IMR-90 (cell line): ENCODE measurements at regions not wholly inside any gene's neighbourhood (a gene's known extent, or its start where the extent isn't known, plus 50 kb on each side); places are given as distances from the start of the nearest gene placed in this dataset.

Source experiments
- ATAC-seq: fragments of 200-7000 bp; cut with Tn5 transposase; 2 replicates; pipeline ENCODE4 v1.9.1; 2020; ENCODE audit warnings: low read depth, mild to moderate bottlenecking, moderate library complexity
- BruUV-seq: library from RNA; stranded (reverse); fragments of 400-500 nt; replicated peaks from 2 replicates; lab custom pipeline; 2021; lab: Mats Ljungman, UMichigan
- CTCF ChIA-PET: fragments of 300-600 bp; formaldehyde crosslinking; extraction: SDS; loops from one replicate; lab custom pipeline; 2021; ENCODE audit warnings: antibody characterized with exemption; lab: Yijun Ruan, JAX
- POLR2A ChIA-PET: fragments of 300-600 bp; sonication (Branson Sonifier 250); formaldehyde crosslinking; loops from one replicate; lab custom pipeline; 2022; ENCODE audit warnings: antibody characterized with exemption; ENCODE audit not compliant: unreplicated experiment; lab: Charles Lee
- DNase-seq: peaks from one replicate; pipeline ENCODE4 v3.0.0; 2013
- H2AFZ ChIP-seq: replicated peaks from 2 replicates; pipeline ENCODE3; 2013; ENCODE audit warnings: low read length, mild to moderate bottlenecking; ENCODE audit not compliant: poor library complexity
- H2AK5ac ChIP-seq: 2 replicates; pipeline ENCODE4 v1.6.1; 2013; ENCODE audit warnings: low read depth, low read length, inconsistent platforms
- H2AK9ac ChIP-seq: replicated peaks from 2 replicates; pipeline ENCODE3; 2013; ENCODE audit warnings: mild to moderate bottlenecking, low read depth, low read length, moderate library complexity; ENCODE audit not compliant: poor library complexity
- H2BK120ac ChIP-seq: 2 replicates; pipeline ENCODE4 v1.6.1; 2013; ENCODE audit warnings: low read depth, low read length, inconsistent platforms
- H2BK15ac ChIP-seq: 3 replicates; pipeline ENCODE4 v1.6.1; 2013; ENCODE audit warnings: low read depth, low read length, inconsistent platforms
- H2BK20ac ChIP-seq: 2 replicates; pipeline ENCODE4 v1.6.1; 2013; ENCODE audit warnings: low read depth, mild to moderate bottlenecking, inconsistent platforms, low read length, moderate library complexity
- H2BK5ac ChIP-seq: 2 replicates; pipeline ENCODE4 v1.6.1; 2013; ENCODE audit warnings: mild to moderate bottlenecking, low read depth, low read length, inconsistent platforms; ENCODE audit not compliant: poor library complexity, severe bottlenecking
- H3K14ac ChIP-seq: replicated peaks from 2 replicates; pipeline ENCODE4 v1.6.1; 2013; ENCODE audit warnings: low read depth, low read length, inconsistent platforms
- H3K18ac ChIP-seq: 2 replicates; pipeline ENCODE4 v1.6.1; 2013; ENCODE audit warnings: low read depth, low read length, control low read depth
- H3K23ac ChIP-seq: 2 replicates; pipeline ENCODE4 v1.6.1; 2013; ENCODE audit warnings: low read depth, low read length, inconsistent platforms
- H3K27ac ChIP-seq: 2 replicates; pipeline ENCODE4 v1.5.1; 2013; ENCODE audit warnings: mild to moderate bottlenecking, control low read depth, low read length; ENCODE audit not compliant: insufficient read depth
- H3K27me3 ChIP-seq: 2 replicates; pipeline ENCODE4 v1.6.1; 2013; ENCODE audit warnings: low read length; ENCODE audit not compliant: control insufficient read depth, insufficient read depth
- H3K36me3 ChIP-seq: 2 replicates; pipeline ENCODE4 v1.6.1; 2013; ENCODE audit warnings: low read length, mixed read lengths; ENCODE audit not compliant: control insufficient read depth, insufficient read depth
- H3K4ac ChIP-seq: 2 replicates; pipeline ENCODE4 v1.6.1; 2013; ENCODE audit warnings: low read depth, low read length, inconsistent platforms
- H3K4me1 ChIP-seq: 2 replicates; pipeline ENCODE4 v1.6.1; 2013; ENCODE audit warnings: low read length, mixed read lengths; ENCODE audit not compliant: control insufficient read depth, insufficient read depth
- H3K4me2 ChIP-seq: 2 replicates; pipeline ENCODE4 v1.6.1; 2013; ENCODE audit warnings: low read depth, mild to moderate bottlenecking, control low read depth, low read length, moderate library complexity
- H3K4me3 ChIP-seq: 2 replicates; pipeline ENCODE4 v1.5.1; 2013; ENCODE audit warnings: low read depth, mild to moderate bottlenecking, control low read depth, low read length, moderate library complexity; ENCODE audit not compliant: insufficient read depth
- H3K56ac ChIP-seq: 2 replicates; pipeline ENCODE4 v1.6.1; 2013; ENCODE audit warnings: low read length, inconsistent platforms; ENCODE audit not compliant: insufficient read depth; ENCODE audit errors: extremely low read depth
- H3K79me1 ChIP-seq, 2 experiments: 2 replicates each; pipeline ENCODE4 v1.6.1; 2013; ENCODE audit warnings: low read length in 2 of 2, inconsistent platforms in 1 of 2, low read depth in 1 of 2
- H3K9ac ChIP-seq: 2 replicates; pipeline ENCODE4 v1.6.1; 2013; ENCODE audit warnings: low read depth, low read length, control low read depth
- H3K9me1 ChIP-seq: 2 replicates; pipeline ENCODE4 v1.6.1; 2013; ENCODE audit warnings: low read length, inconsistent platforms; ENCODE audit not compliant: insufficient read depth
- H3K9me3 ChIP-seq: 2 replicates; pipeline ENCODE4 v1.6.1; 2013; ENCODE audit warnings: low read length; ENCODE audit not compliant: control insufficient read depth, insufficient read depth
- H4K20me1 ChIP-seq: 2 replicates; pipeline ENCODE4 v1.6.1; 2013; ENCODE audit warnings: low read length, inconsistent platforms; ENCODE audit not compliant: insufficient read depth
- H4K5ac ChIP-seq: 2 replicates; pipeline ENCODE4 v1.6.1; 2013; ENCODE audit warnings: mild to moderate bottlenecking, low read depth, low read length, control low read depth
- H4K8ac ChIP-seq, 2 experiments: 2 replicates each; pipeline ENCODE4 v1.6.1; 2013; ENCODE audit warnings: low read depth in 2 of 2, low read length in 2 of 2, control low read depth in 1 of 2, inconsistent platforms in 1 of 2
- H4K91ac ChIP-seq: 2 replicates; pipeline ENCODE4 v1.6.1; 2013; ENCODE audit warnings: low read depth, low read length, inconsistent platforms; ENCODE audit not compliant: insufficient read depth
- BHLHE40 ChIP-seq: fragments of 150-350 bp; IDR thresholded peaks from 2 replicates; pipeline ENCODE4 v1.6.1; 2016; ENCODE audit warnings: mild to moderate bottlenecking, low read depth, low read length
- FOS ChIP-seq: fragments of 150-350 bp; IDR thresholded peaks from 2 replicates; pipeline ENCODE4 v1.6.1; 2016; ENCODE audit warnings: low read depth, low read length
- MAFK ChIP-seq: IDR thresholded peaks from 2 replicates; pipeline ENCODE4 v1.6.1; 2012; ENCODE audit warnings: low read depth, low read length, improper control_type of control experiment
- MAZ ChIP-seq: IDR thresholded peaks from 2 replicates; pipeline ENCODE4 v1.6.1; 2012; ENCODE audit warnings: low read depth, mild to moderate bottlenecking, low read length, improper control_type of control experiment, moderate library complexity, borderline replicate concordance
- MXI1 ChIP-seq: IDR thresholded peaks from 2 replicates; pipeline ENCODE4 v1.6.1; 2012; ENCODE audit warnings: low read depth, mild to moderate bottlenecking, low read length, moderate library complexity, borderline replicate concordance
- POLR2A ChIP-seq: IDR thresholded peaks from 2 replicates; pipeline ENCODE4 v1.6.1; 2012; ENCODE audit warnings: mild to moderate bottlenecking, low read depth, low read length
- RCOR1 ChIP-seq: IDR thresholded peaks from 2 replicates; pipeline ENCODE4 v1.6.1; 2012; ENCODE audit warnings: mild to moderate bottlenecking, low read length, improper control_type of control experiment; ENCODE audit not compliant: insufficient replicate concordance
- WGBS, 2 experiments: methylation state at CpG; one replicate each; pipeline versions ENCODE4 v1.1.5 to v1.1.7; 2013; ENCODE audit warnings: missing lambda C conversion rate in 2 of 2; ENCODE audit not compliant: insufficient read length in 1 of 2; ENCODE audit errors: extremely low coverage in 2 of 2; 5-methylcytosine and 5-hydroxymethylcytosine counted together
- dilution Hi-C: fragments of 300-500 bp; cut with HindIII; formaldehyde crosslinking; loops from one replicate; pipeline ENCODE4 v1.14.3; 2018; ENCODE audit warnings: low sequenced_read_pairs; ENCODE audit not compliant: unreplicated experiment
- in situ Hi-C: fragments of 300-500 bp; cut with MboI; formaldehyde crosslinking; loops from 3 replicates; pipeline ENCODE4 v1.14.3; 2019; ENCODE audit warnings: low sequenced_read_pairs, inconsistent platforms, mixed read lengths
- intact Hi-C: fragments of 100-400 bp; cut with micrococcal nuclease; formaldehyde crosslinking; loops from 2 replicates; pipeline ENCODE4 v1.10.0; 2022
- TF ChIP-seq, protein P1 (sequence below): conservative IDR thresholded peaks from 2 replicates; pipeline ENCODE4 v1.5.1; 2012; ENCODE audit warnings: mild to moderate bottlenecking, low read depth, low read length, improper control_type of control experiment
- TF ChIP-seq, protein P2 (sequence below): fragments of 150-350 bp; IDR thresholded peaks from 2 replicates; pipeline ENCODE4 v1.6.1; 2016; ENCODE audit warnings: low read depth, mild to moderate bottlenecking, low read length, moderate library complexity, borderline replicate concordance

DNA sequence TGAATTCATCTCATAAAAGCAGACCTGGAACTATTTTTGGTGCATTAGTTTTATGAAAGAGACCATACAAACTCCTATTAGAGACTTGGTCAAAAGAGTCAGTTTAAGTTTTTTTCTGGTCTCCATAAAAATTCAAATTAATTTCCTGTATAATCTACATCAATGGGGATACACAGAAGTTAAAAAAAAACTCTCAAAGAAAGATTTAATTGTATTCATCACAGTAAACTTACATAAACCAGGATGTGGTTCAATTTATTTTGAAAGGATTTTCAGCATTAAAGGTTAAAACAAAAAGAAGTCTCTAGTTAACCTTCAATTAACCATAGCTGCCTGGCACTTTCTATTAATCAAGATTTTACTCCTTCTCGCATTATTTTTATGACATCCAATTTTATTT, 530.3 kb upstream of the KCNMB2 start:
- no peak overlapping the region for H2BK5ac ChIP-seq
- no peak overlapping the region for H3K9ac ChIP-seq
- no peak overlapping the region for H2BK15ac ChIP-seq
- H3K27ac ChIP-seq: no peak overlapping the region
- no peak overlapping the region for H3K14ac ChIP-seq
- CTCF ChIA-PET: no interaction called here
- dilution Hi-C loops: no loop called here
- POLR2A ChIA-PET: no interaction called here
- in situ Hi-C loops: no loop called here
- H2AK5ac ChIP-seq: no peak overlapping the region
- H3K23ac ChIP-seq: no peak overlapping the region
- H3K4me1 ChIP-seq: no peaks in the 10 kb centered on the region
- H3K4ac ChIP-seq: no peak overlapping the region
- ATAC-seq: no peak
- intact Hi-C loops: no loop called here
- H2AFZ ChIP-seq: no peak overlapping the region
- no peak overlapping the region for H4K5ac ChIP-seq
- H2BK120ac ChIP-seq: no peak overlapping the region
- no peaks in the 10 kb centered on the region for H3K79me1 ChIP-seq
- no peak overlapping the region for H2BK20ac ChIP-seq
- no peak overlapping the region for H3K4me3 ChIP-seq
- H3K56ac ChIP-seq: no peak overlapping the region
- no peak overlapping the region for H4K8ac ChIP-seq
- H3K27me3 ChIP-seq: no peaks in the 10 kb centered on the region
- H3K36me3 ChIP-seq: no peaks in the 10 kb centered on the region
- TF ChIP-seq MAZ: no peak
- TF ChIP-seq MXI1: no peak
- TF ChIP-seq MAFK: no peak
- no peak for TF ChIP-seq FOS
- TF ChIP-seq BHLHE40: no peak
- TF ChIP-seq, protein P1, sequence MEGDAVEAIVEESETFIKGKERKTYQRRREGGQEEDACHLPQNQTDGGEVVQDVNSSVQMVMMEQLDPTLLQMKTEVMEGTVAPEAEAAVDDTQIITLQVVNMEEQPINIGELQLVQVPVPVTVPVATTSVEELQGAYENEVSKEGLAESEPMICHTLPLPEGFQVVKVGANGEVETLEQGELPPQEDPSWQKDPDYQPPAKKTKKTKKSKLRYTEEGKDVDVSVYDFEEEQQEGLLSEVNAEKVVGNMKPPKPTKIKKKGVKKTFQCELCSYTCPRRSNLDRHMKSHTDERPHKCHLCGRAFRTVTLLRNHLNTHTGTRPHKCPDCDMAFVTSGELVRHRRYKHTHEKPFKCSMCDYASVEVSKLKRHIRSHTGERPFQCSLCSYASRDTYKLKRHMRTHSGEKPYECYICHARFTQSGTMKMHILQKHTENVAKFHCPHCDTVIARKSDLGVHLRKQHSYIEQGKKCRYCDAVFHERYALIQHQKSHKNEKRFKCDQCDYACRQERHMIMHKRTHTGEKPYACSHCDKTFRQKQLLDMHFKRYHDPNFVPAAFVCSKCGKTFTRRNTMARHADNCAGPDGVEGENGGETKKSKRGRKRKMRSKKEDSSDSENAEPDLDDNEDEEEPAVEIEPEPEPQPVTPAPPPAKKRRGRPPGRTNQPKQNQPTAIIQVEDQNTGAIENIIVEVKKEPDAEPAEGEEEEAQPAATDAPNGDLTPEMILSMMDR: no peak
- no peak for TF ChIP-seq POLR2A
- TF ChIP-seq, protein P2, sequence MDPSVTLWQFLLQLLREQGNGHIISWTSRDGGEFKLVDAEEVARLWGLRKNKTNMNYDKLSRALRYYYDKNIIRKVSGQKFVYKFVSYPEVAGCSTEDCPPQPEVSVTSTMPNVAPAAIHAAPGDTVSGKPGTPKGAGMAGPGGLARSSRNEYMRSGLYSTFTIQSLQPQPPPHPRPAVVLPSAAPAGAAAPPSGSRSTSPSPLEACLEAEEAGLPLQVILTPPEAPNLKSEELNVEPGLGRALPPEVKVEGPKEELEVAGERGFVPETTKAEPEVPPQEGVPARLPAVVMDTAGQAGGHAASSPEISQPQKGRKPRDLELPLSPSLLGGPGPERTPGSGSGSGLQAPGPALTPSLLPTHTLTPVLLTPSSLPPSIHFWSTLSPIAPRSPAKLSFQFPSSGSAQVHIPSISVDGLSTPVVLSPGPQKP: no peak
- TF ChIP-seq RCOR1: no peak
- H3K9me1 ChIP-seq: no peaks in the 10 kb centered on the region
- H2AK9ac ChIP-seq: no peak overlapping the region
- H3K18ac ChIP-seq: no peak overlapping the region
- no peaks in the 10 kb centered on the region for H4K20me1 ChIP-seq
- no peak overlapping the region for H3K4me2 ChIP-seq
- H4K91ac ChIP-seq: no peak overlapping the region
- BruUV-seq: no TSS peak
- DNase-seq: no peak
- no peaks in the 10 kb centered on the region for H3K9me3 ChIP-seq
- no CpG with 5 or more reads among the region's 1 CpG for WGBS, 2 experiments
